HG03095 (cell line): ENCODE measurements at regions not wholly inside any gene's neighbourhood (a gene's known extent, or its start where the extent isn't known, plus 50 kb on each side); places are given as distances from the start of the nearest gene placed in this dataset.
A peak's percentile ranks its signal among the peaks of the same experiment; 100 is the strongest.
"Not testable (repeated sequence)": the region's sequence is repeated elsewhere in the genome, so short reads cannot be mapped to it uniquely, and the experiment has no call there.

Experiments
- ATAC-seq: cut with Tn5 transposase; IDR thresholded peaks from one replicate; pipeline ENCODE4 v1.9.1; 2021; ENCODE audit warnings: moderate library complexity; ENCODE audit not compliant: unreplicated experiment

DNA sequence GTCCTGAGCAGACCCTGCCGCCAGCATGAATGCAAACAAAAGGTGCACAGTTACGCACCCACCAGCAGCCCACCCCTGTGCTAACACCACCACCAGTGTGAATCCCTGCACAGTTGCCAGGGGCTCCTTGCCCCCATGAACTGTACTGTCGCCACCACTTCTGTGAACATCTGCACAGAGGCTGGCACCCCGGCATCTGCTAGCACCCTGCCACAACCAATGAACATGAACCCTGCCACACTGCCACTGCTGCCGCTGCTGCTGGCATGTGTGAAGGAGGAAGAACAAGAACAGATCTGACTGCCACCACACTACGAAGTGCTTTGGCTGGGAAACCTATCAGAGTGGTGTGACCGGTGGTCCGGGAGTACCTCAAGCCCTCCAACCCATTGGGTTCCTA lies 261.3 kb downstream of the PARM1 start:
- ATAC-seq, result no peak

DNA sequence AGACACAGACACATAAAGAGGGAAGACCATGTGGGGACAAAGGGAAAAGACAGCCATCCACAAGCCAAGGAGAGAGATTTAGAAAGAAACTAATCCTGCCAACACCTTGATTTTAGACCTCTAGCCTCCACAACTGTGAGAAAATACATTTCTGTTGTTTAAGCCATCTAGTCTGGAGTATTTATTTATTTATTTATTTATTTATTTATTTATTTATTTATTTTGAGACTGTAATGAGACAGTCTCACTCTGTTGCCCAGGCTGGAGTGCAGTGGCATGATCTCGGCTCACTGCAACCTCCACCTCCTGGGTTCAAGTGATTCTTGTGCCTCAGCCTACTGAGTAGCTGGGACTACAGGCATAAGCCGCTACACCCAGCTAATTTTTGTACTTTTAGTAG lies 259.3 kb downstream of the PARM1 start:
- not testable (repeated sequence) for ATAC-seq

DNA sequence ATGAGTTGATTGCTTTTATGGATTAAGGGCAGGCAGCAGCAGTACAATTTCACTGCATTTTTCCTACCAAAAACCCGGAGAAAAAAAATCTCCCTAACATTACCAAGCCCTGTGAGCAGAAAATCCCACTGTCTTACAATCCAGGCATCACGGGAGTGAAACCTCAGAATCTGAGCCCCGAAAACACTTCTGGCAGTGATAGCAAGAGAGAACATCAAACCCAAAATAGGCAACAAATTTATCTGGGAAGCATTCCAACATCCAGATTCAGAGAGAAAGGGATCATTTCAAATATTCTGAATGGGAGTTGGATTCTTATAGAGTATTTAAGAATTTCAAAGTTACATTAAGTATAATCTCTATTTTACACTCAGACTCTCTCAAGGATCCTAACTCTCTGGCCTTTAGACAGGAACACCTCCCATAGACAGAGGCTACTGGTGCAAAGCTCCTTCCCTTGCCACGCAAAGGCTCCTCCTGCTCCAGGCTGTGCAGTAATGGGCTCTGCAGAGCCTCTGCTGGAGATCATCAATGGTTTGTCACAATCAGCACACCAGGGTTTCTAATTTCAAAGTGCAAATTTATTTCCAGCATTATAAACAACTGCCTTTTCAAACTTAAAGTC lies 256.9 kb downstream of the PARM1 start:
- no peak for ATAC-seq

DNA sequence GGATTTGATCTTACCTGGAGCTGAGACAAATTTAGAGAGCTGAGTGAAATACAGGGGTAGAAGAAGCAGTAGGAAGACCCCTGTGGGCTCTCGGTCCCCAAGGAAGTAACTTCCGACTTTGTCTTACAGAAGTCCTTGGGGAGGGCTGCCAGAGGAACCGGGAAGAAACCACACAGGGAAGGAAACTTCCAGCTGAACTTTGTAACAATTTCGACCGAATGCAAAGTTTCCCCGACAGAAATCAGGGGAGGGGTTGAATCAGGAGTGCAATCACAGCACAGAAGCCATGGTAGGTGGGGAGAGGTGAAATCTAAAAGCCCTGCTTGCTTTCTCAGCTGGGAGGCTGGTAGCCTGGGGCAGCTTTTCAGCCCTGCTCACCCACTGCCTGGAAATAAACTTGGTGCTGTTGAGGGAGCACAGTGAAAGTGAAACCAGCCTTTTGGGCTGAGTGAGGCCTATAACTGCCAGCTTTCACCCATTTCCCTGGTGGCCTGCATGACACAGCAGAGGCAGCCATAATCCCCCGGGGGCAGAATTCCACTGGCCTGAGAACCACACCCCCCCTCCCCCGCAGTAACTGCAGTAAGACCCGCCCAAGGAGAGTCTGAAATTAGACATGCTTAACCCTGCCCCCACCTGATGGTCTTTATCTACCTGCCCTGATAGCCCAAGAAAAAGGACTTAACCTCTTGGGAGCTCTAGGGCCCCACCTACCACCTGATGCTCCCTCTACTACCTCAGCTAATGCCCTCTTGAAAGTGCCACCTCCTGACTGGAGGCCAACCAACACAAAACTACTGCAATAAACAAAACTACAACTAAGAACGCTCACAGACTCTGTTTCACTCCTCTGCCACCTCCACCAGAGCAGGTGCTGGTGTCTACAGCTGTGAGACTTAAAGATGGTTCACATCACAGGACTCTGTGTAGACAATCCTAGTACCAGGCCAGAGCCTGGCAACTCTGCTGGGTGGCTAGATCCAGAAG lies 248.2 kb downstream of the PARM1 start:
- peak; percentile 91 for ATAC-seq

DNA sequence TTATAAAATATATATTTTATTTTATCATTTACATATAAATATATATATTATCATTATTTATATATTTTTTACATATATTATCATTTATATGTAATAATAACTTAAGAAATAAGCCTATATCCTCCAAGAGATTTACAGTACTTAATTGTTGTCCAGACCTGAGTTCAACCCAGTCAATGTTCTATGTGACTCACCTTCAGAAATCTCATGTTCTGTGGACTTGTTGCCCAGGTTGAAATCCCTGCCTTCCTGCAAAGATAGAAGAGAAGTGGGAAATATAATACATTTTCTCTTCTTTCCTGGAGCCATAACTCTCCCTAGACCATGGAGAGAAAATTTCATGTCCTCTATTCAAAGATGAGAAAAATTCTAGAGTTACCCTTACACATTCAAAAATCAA lies 247.3 kb downstream of the PARM1 start:
- ATAC-seq, result no peak

DNA sequence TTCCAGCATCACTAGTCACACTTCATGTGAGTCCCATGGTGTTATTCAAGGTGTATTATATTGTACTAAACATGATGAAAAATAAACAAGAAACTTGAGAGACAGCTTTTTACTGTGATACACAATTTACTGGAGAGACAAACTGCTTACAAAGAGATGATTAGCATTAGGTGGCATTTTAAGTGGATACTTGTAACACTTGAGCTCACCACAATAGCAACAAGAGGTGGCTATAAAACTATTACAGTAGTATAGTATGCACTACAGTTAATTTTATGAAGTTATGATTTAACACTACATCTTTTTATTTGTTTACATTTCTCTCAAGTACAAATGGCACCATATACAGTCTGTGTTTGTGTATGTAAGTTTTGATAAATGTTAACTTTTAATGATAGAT lies 246.6 kb downstream of the PARM1 start:
- no peak for ATAC-seq

DNA sequence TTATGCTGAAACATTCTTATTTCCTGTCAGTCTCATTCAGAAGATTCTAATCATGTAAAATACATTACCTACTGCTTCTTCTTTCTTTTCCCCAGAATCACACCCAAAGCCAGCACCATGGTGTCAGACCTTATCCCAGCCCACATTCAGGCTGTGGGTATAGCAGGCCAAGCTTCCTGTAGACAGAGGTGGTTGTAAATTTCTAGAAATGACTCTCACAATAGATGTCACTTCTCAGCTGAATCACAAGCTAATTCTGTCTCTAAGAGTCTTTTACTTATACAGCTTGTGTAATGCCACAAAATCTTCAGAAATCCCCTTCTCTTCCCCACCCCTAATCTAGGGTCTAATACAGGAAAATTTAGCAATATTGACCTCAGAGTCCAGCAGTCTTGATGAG lies 239.6 kb downstream of the PARM1 start:
- ATAC-seq, result peak; percentile 93

DNA sequence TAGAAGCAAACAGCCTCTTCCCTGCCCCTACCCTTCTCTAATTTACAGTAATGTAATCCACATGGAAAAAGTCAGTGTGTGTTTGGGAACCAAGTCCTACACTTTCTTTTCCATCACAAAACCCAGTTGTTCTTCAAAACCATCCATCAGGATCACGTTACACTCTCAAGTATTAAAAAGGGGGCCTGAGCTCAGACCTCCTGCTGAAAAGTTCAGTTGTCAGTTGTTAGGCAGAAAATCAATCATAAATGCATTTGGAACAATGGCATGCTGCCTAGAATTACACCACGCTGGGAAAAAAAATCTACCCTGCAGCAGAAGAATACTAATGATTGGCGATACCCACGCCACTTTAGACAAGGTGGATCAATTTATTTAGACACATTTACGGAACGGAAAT lies 236.5 kb downstream of the PARM1 start:
- no peak for ATAC-seq

DNA sequence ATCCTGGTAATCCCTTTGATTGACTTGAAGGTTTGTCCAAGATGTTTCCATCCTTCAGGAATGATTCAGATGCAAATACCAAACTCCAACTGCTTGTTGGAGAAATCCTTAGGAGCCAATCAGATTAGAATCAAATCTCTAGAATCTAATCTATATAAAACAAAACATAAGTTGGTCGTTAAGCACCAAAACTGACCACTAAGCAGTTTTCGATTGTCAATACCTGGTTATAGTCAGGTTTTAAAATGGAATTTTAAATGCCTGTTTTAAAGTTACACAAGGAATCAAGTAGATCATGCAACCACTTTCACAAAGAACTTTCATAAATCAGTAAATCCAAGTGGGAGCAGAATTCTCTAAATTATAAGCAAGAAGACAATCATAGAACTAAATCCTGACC lies 236.1 kb downstream of the PARM1 start:
- ATAC-seq, result no peak

DNA sequence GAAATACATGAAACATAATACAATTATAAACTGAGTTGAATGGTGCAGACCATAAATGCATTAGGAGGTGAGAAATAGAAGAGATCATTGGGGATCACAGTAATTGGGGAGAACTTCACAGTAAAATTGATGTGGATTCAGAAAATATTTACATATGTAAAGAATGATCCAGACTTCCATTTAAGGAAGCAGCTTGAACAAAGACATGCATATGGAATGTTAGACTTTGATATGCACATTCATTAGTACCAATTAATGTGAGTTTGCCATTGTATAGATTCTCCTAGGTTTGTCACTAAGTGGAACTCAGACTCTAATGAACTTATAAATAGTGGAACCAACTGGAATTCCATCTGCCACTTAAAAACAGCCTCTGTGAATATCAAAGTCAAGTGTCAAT lies 235.6 kb downstream of the PARM1 start:
- no peak for ATAC-seq

DNA sequence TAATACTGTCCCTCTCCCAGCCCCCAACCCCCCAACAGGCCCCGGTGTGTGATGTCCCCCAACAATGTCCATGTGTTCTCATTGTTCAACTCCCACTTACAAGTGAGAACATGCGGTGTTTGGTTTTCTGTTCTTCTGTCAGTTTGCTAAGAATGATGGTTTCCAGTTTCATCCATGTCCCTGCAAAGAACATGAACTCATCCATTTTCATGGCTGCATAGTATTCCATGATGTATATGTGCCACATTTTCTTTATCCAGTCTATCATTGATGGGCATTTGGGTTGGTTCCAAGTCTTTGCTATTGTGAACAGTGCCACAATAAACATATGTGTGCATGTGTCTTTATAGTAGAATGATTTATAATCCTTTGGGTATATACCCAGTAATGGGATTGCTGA lies 232.2 kb downstream of the PARM1 start:
- not testable (repeated sequence) for ATAC-seq

DNA sequence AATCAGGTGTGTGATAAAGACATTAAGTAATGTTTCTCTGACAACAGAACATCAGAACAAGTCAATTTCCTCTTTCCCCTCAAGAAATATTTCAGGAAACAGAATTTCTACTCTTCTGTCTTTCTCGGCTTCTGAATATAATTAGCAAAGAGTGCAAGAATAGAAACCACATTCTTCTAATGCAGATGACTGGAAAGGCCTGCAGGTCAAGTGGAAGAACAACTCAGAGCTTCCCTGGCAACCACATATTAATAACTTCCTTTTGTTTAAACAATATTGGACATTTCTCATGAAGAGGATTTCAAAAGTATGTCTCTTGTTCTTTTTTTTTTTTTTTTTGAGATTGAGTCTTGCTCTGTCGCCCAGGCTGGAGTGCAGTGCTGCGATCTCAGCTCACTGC lies 225.5 kb downstream of the PARM1 start:
- ATAC-seq, result no peak

DNA sequence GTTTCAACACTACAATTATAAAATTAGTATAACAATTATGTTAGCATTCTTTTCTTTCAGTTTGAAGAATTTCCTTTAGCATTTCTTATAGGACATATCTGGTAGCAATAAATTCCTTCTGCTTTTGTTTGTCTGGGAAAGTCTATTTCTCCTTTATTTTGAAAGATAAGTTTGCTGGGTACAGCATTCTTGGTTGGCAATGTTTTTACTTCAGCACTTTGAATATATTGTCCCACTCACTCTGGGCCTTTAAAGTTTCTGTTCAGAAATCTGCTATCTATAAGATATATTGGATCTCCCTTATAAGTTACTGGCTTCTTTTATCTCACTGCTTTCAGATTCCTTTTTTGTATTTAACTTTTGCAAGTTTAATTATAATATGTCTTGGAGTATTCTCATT lies 222.1 kb downstream of the PARM1 start:
- no peak for ATAC-seq

DNA sequence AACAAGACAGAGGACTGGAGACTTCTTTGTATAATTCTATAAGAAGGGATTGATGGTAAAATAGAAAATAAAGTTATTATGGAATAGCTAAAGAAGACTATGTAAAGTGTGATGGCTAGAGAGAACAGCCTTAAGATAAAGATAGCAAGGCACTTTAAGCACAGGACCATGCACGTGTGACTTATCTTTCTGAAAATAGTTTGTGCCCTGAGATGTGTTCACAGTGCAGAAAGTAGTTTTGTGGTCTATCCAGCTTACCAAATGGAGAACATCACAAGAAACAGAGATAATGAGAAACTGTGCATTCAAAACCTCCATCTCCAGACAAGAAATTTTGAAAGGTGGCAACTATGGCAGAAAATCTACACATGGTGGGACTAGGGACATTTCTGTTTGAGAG lies 213.3 kb downstream of the PARM1 start:
- no peak for ATAC-seq

DNA sequence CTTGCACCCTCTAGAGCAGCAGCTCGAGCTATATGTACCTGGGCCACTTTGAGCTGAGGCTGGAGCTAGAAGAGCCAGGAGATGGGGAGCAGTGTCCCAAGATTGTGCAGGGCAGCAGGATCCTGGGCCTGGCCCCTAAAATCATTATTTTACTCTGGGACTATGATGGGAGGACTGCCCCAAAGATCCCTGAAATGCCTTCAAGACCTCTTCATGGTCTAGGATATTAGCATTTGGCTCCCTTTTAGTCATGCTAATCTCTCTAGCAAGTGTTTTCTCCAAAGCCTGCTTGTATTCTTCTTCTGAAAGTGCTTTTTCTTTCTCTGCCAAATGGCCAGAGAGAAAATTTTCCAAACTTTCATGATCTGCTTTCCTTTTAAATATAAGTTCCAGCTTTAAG lies 211.6 kb downstream of the PARM1 start:
- no peak for ATAC-seq

DNA sequence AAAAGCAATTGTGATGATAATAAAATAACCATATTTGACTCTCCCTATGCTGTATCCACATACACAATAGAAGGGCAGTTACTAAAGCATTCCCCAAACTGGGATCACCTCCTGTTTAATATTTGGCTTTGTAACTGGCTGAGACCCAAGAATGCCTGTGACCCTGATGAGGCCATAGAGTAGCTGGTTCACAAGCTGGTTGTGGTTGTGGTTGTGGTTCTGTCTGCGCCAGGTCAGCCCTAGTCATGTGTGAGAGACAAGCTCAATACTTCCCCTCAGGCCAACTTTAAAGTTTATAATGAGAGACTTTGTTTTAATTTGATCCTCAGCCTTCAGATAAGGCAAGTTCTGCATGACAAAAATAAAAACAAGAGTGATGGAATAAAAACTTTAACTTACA lies 209.9 kb downstream of the PARM1 start:
- no peak for ATAC-seq

DNA sequence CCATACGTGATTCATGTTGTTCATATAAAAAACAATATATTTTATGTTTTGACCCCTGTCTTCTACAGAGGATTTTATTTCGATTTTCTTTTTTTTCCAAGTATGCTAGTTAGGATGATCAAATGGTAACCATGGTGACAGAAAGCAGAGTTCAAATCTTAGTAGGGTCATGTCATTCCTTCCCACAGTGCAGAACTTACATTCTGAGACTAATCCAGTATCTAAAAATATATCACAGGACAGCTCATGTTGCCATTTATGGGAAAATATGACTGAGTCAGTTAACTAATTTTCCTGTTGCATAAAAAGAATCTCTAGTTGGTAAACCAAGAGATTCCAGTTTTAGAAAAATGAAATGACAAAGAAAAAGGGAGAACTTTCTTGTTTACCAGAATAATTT lies 209.5 kb downstream of the PARM1 start:
- no peak for ATAC-seq

DNA sequence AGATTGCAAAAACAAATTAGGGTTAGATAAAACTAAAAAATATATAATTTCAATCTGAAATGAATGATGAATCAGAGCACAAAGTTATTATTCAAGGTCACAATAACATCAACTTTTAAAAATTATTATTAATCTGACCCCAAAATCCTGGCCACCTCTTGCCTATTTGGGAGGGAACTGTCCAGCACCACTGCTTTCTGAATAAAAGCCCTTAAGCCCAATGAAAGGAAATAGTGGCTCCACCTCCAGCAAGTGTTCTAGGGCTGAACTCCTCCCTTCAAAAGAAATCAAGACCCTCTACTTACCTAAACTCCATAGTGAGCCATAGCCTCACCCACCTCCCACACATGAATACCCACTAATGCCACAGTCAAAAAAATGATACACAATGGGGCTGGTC lies 208.2 kb downstream of the PARM1 start:
- no peak for ATAC-seq

DNA sequence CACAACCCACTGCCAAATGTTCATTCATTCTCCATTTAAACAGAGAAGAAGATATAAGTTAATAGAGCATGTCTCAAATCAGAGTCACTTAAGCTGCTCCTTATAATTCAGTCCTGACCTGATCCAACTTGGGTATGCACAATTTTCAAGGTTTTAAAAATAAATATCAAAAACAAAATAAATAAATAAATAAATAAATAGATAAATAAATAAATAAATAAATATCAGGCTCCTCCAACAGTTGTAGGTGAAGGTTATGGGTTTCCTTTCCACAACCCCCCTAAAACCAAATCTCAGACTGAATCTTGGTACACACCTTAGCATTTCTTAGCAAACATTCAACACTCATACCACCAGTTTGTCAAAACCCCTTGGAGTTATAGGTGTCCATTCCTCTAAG lies 204.4 kb downstream of the PARM1 start:
- no peak for ATAC-seq

DNA sequence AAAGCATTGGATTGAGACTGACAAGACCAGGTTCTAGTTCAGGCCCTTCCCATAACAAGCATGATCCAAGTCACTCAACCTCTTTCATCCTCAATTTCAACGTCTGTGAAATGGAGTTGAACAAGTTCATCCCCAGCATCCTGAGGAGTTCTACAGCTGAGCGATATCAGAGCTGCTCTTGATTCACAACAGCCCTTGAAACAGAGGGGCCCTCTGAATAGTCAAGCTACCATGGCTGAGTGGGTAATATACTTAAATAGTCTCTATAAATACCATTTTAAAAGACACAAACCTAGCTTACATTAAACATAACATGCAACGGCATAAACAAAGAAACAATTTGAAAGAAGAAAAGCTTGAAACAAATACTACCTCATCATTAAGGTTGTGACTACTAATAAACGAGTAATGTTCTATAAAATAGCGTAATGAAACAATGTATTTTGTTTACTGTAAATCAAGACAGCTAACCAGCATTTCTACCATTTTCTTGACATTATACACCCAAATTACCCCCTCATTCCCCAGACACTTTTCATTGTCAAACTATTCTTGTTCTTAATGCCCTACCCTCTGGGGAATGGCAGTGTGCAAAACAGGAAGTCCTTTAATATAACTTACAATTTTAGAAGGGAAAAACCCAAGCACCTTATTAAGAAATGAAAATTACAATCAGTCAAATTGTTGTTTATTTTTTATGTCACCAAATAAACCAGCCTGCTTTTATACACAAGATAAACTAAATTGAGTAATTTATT lies 202.3 kb downstream of the PARM1 start:
- no peak for ATAC-seq

DNA sequence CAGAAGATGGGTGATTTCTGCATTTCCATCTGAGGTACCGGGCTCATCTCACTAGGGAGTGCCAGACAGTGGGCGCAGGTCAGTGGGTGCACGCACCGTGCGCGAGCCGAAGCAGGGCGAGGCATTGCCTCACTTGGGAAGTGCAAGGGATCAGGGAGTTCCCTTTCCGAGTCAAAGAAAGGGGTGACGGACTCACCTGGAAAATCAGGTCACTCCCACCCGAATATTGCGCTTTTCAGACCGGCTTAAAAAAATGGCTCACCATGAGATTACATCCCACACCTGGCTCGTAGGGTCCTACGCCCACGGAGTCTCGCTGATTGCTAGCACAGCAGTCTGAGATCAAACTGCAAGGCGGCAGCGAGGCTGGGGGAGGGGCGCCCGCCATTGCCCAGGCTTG lies 194.0 kb downstream of the PARM1 start:
- ATAC-seq, result not testable (repeated sequence)

DNA sequence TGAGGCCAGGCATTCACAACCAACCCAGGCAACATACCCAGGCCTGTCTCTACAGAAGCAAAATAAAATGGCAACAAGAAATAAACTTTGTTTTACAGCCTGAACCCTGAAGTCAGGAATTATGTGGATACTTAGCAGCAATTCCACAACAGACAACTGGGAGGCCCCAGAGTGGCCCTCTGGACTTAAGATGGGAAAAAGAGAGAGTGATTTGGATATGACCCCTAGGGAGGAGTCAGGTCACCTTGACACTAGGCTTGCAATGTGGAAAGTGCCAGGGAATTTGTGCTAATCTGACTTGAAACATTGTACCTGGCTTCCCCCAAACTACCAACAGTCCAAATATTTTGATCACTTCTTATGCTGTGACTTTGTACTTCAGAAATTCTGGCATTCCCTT lies 193.1 kb downstream of the PARM1 start:
- ATAC-seq, result no peak
